GM19239 (cell line): ENCODE measurements at regions not wholly inside any gene's neighbourhood (a gene's known extent, or its start where the extent isn't known, plus 50 kb on each side); places are given as distances from the start of the nearest gene placed in this dataset.

ENCODE experiments used
- DNase-seq: peaks from one replicate; pipeline ENCODE4 v3.0.0; 2011; ENCODE audit warnings: low spot score; ENCODE audit not compliant: insufficient read length
- FAIRE-seq: peaks from 2 replicates; lab custom pipeline; 2011; peaks lifted over from hg19 to GRCh38; lab: Jason Lieb, UNC

GRCh38 chr2:45191146-45191863 lies 182.1 kb upstream of the SIX2 start:
- DNase-seq (no peak), FAIRE-seq (no peak)

GRCh38 chr2:45190481-45190942 lies 181.3 kb upstream of the SIX2 start:
- DNase-seq (no peak), FAIRE-seq (no peak)

GRCh38 chr2:45184606-45185005 lies 175.4 kb upstream of the SIX2 start:
- FAIRE-seq (no peak), DNase-seq (no peak)

- DNase-seq (no peak), FAIRE-seq (no peak)
Observed at GRCh38 chr2:45182667-45183295, 173.5 kb upstream of the SIX2 start.

- DNase-seq (no peak), FAIRE-seq (no peak)
Observed at GRCh38 chr2:45180779-45181178, 171.5 kb upstream of the SIX2 start.

GRCh38 chr2:45180033-45180746 lies 170.9 kb upstream of the SIX2 start:
- DNase-seq (no peak), FAIRE-seq (no peak)

GRCh38 chr2:45178854-45179253 lies 169.6 kb upstream of the SIX2 start:
- DNase-seq, result no peak
- FAIRE-seq, result no peak

GRCh38 chr2:45178359-45178758 lies 169.1 kb upstream of the SIX2 start:
- DNase-seq (no peak), FAIRE-seq (no peak)

GRCh38 chr2:45177870-45178269 lies 168.6 kb upstream of the SIX2 start:
- FAIRE-seq, result no peak

GRCh38 chr2:45176390-45176789 lies 167.1 kb upstream of the SIX2 start:
- FAIRE-seq, result no peak
- no peak for DNase-seq

More at GRCh38 chr2:45177870-45178269, 168.6 kb upstream of the SIX2 start:
- no peak for DNase-seq

- FAIRE-seq (no peak), DNase-seq (no peak)
Observed at GRCh38 chr2:45173513-45173912, 164.3 kb upstream of the SIX2 start.

- no peak for FAIRE-seq
Observed at GRCh38 chr2:45172760-45173392, 163.6 kb upstream of the SIX2 start.

GRCh38 chr2:45172142-45172541 lies 162.9 kb upstream of the SIX2 start:
- DNase-seq, result no peak
- FAIRE-seq, result no peak

More at GRCh38 chr2:45172760-45173392, 163.6 kb upstream of the SIX2 start:
- no peak for DNase-seq

- DNase-seq (no peak), FAIRE-seq (no peak)
Observed at GRCh38 chr2:45171136-45171501, 161.9 kb upstream of the SIX2 start.

- DNase-seq, result no peak
- peak; percentile 67 for FAIRE-seq
Observed at GRCh38 chr2:45170191-45171135, 161.2 kb upstream of the SIX2 start.

GRCh38 chr2:45169339-45170190 lies 160.3 kb upstream of the SIX2 start:
- peak; percentile 23 for DNase-seq
- no peak for FAIRE-seq

- FAIRE-seq (no peak), DNase-seq (peak; percentile 8)
Observed at GRCh38 chr2:45168711-45169338, 159.6 kb upstream of the SIX2 start.

- no peak for FAIRE-seq
Observed at GRCh38 chr2:45167920-45168629, 158.8 kb upstream of the SIX2 start.

More at GRCh38 chr2:45167920-45168629, 158.8 kb upstream of the SIX2 start:
- no peak for DNase-seq
